ENCODE measurements at regions not wholly inside any gene's neighbourhood (a gene's known extent, or its start where the extent isn't known, plus 50 kb on each side); places are given as distances from the start of the nearest gene placed in this dataset.

GRCh38 chr20:51917886-51918535 is 115.7 kb upstream of the SALL4 start:
- DNase-seq = no peak

- no peak for DNase-seq
These were observed 113.9 kb upstream of the SALL4 start for GRCh38 chr20:51916244-51916643.

DNA sequence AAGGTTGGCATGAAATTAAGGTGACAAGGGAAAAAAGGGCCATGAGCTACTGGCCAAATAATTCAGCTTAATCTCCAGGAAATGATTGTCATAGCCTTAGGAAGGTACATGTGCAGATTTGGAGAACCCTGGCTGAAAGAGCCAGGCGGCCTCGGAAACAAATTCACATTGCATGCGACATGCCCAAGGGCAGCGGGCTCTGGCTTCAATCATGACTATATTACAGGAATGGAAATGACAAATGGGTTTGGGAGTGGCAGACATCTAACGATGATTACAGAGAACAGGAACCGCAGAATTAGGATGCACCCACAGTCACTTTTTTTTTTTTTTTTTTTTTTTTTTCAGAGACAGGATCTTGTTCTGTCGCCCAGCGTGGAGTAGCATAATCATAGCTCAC is 112.4 kb upstream of the SALL4 start:
- DNase-seq = no peak

- no peak for DNase-seq
These were observed 108.2 kb upstream of the SALL4 start for GRCh38 chr20:51910321-51911050.

DNA sequence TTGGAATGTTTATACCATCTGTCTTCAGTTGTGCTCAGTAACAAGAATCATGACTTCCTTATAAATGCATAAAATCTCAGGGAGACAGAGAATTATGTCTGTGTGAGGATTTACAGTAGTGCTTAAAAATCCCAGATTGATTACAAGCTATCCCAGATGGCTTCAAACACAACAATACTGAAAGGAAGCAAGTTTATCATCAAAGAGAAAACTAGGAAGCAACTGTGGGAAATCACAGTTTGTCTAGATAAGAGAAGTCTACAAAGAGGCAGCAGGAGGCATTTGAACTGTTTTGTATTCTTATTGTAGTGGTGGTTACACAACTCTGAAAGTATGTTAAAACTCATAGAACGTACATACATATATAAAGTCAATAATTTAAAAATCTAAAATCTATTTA is 104.4 kb upstream of the SALL4 start:
- no peak for DNase-seq

DNA sequence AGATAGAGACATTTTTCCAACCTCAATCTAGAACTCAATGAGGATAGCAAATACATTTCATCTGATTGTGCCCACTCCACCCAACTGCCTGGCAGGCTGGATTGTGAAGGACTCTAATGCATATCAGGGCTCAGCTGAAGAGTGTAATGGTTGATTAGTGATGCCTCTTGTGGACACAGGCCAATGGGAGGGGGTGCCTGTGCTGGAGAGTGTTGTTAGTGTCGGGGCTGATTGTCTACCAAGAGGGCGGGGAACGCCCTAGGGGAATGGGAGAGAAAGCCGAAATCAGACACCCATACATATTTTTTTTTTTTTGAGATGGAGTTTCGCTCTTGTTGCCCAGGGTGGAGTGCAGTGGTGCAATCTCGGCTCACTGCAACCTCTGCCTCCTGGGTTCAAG is 103.7 kb upstream of the SALL4 start:
- DNase-seq = no peak

GRCh38 chr20:51902933-51903332 is 100.6 kb upstream of the SALL4 start:
- no peak for DNase-seq

GRCh38 chr20:51900443-51900842 is 98.1 kb upstream of the SALL4 start:
- DNase-seq = no peak

- no peak for DNase-seq
These were observed 97.4 kb upstream of the SALL4 start for GRCh38 chr20:51899674-51900073.

DNA sequence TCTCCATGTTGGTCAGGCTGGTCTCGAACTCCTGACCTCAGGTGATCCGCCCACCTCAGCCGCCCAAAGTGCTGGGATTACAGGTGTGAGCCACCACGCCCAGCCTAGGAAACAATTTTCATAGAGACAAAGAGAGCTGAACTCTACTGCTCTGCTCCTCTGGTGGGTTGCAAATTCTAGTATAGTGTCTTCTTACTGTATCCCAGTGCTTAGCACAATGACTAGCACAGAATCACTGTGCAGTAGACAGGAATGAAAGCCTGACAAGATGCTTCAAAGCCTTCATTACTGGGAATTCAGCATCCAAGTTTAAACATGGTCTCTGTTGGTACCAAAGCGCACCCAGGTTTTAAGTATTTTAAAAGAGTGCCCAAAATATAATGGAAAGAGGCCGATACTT is 96.5 kb upstream of the SALL4 start:
- no peak for DNase-seq

DNA sequence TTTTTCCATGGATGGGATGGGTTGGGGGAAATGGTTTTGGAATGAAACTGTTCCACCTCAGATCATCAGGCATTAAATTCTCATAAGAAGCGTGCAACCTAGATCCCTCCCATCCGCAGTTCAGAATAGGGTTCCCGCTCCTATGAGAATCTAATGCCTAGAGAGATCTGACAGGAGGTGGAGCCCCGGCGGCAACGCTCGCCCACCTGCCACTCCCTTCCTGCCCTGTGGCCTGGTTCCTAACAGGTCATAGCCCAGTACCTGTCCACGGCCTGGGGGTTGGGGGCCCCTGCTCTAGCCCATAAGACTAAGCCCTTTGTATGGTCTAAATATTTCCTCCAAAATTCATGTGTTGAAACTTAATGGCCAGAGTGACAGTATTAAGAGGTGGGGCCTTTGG is 92.3 kb upstream of the SALL4 start:
- DNase-seq = no peak

GRCh38 chr20:51894201-51894600 is 91.9 kb upstream of the SALL4 start:
- no peak for DNase-seq

DNA sequence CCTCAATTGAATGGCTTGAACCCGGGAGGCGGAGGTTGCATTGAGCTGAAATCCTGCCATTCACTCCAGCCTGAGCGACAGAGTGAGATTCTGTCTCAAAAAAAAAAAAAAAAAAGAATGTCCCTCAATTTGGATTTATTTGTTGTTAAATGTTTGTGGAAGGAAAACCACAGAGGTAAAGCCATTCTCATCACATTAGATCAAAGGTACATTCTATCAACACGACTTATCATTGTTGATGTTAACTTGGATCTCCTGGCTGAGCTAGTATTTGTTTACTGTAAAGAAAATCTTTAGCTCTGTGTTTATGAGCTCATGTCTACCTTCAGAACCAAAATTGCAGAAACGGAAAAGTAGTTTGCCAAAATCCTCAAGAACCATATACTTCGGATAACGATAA is 91.4 kb upstream of the SALL4 start:
- no peak for DNase-seq

GRCh38 chr20:51890003-51890402 is 87.7 kb upstream of the SALL4 start:
- no peak for DNase-seq

GRCh38 chr20:51889466-51889865 is 87.1 kb upstream of the SALL4 start:
- no peak for DNase-seq

GRCh38 chr20:51888291-51888690 is 86.0 kb upstream of the SALL4 start:
- no peak for DNase-seq

DNA sequence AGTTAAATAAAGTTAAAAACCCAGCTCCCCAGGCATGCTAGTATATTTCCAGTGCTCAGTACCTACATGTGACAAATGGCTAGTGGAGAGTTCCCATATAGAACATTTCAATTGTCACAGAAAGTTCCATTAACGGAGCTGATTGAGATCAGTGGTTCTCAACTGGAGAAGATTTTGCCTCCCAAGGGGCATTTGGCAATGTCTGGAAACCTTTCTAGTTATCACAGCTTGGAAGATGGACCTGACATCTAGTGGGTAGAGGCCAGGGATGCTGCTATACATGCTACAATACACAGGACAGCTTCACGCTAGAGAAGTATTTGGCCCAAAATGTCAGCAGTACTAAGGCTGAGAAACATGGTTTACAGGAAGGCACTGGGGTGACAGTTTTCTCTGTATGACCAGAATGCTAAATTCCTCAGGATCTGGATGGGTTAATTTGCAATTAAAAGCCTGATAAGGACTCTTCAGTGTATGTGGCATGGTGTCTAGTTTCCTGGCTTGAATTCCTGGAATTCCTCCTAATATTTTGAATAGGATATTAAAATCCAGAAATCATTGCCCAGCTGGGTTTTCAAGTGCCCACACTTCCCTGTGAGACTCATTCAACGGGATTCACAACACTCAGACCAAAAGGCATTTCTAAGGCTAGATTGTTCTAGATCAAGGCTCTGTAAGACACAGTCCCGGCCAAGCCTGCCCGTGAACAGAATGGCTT is 84.7 kb upstream of the SALL4 start:
- DNase-seq = no peak

DNA sequence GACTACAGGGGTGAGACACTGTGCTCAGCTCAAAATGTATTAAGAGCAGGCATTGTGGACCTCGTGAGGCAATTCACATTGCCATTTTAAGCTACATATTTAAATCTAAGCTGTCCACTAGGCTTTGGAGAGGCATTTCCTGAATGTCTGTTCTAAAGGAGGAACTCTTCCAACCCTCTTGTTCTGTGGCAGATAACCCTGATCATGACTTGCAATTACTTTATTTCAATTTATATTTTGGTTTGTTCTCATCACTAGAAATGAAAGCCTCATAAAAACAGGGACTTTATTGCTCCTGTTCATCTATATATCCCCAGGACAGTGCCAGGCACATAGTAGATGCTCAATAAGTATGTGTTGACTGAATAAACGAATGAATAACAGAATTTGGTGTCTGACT is 84.0 kb upstream of the SALL4 start:
- DNase-seq = no peak

DNA sequence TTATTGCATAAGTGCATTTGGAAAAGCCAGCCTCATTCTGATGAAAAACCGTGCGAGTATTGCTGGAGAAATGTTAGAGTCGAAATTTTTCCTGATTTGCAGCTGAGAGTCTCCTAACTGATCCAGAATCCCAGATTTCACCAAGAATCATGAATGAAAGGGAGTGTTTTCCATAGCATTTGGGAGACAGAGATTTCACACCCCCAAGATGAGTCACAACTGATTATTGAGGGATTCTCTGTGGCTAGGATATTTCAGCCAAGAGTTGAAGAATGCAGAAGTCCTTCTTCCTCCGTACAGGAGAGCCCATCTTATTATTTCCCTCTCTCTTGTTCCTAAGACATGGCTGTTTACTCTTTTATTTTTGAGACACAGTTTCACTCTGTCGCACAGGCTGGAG is 82.2 kb upstream of the SALL4 start:
- DNase-seq = no peak

- DNase-seq = no peak
These were observed 77.9 kb upstream of the SALL4 start for GRCh38 chr20:51880188-51880587.

DNA sequence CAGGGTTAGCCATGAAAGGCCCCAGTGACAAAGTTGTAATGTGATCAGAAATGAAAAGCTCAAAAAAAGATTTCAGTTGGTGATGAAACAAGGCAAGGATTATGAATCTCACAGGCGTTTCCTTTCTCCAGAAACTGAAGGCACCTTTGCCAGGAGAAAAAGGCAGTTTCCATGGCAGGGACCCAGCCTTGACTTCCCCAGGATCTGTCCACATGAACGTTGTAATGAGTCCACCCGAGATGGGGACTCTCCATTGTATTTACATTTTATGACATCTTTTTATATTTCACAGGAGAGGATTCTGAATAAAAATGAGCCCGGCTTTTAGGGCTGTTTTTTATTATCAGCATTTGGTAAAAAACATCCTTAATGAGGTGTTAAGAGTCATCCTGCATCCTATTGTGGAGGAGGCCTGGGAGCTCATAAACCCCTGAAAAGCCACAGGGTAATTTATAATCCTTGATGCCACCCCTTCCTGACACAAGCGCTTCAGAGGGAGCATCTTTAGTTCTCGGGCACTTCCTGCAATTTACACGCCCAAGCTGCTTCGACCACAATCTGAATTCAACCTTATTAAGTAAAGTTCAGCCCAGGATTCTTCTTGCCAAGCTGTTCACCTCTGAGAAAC is 74.1 kb upstream of the SALL4 start:
- DNase-seq = no peak

GRCh38 chr20:51873652-51874051 is 71.3 kb upstream of the SALL4 start:
- no peak for DNase-seq

DNA sequence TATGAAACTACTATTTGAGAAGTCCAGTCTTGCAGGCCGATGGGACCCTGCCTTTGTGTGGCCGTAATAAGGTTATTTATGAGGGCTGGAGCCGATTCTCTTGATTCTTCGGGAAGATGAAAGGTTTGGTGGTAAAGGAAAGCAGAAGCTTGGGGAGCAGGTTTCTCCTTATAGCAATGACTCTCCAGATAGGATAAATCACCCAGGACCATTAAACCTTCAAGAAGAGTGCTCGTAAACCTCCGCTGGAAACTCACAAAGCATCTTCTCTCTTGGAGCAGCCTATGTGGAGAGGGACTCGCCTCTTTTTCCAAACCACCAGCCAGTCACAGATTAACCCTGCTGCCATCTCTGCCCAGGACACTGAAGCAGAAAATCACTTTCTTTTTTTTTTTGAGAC is 69.6 kb upstream of the SALL4 start:
- no peak for DNase-seq

DNA sequence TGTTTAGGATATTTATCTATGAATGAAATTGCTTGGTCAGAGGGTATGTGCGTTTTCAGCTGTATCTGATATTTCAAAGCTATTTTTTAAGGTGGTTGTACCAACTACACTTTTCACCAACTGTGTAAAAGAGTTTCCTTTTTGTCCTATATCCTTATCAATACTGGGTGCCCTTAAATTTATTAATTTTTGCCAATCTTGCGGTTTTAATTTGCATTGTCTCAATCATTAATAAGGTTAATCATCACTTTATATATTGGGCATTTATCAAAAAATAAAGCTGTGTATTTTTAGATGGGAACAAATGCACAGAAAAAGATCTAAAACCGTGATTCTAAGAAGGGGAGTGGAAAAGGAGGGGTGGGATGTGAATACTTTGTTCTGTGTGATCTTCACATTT is 66.7 kb upstream of the SALL4 start:
- DNase-seq = no peak
